Lung (tissue), 11 donors: ENCODE measurements at regions not wholly inside any gene's neighbourhood (a gene's known extent, or its start where the extent isn't known, plus 50 kb on each side); places are given as distances from the start of the nearest gene placed in this dataset.

Experiments used
- ATAC-seq: fragments of 200-7000 bp; cut with Tn5 transposase; one replicate; pipeline ENCODE4 v1.9.1; 2020; ENCODE audit warnings: moderate number of reproducible peaks; ENCODE audit not compliant: insufficient read depth, low FRiP score
- DNase-seq, 3 donors: peaks; one replicate each; pipeline ENCODE4 v3.0.0-alpha.2; 2013 to 2017
- H3K27ac ChIP-seq, 2 donors: one replicate each; pipeline ENCODE4 v1.5.1; 2013; ENCODE audit warnings: mild to moderate bottlenecking in 2 of 2, moderate library complexity in 2 of 2, control low read depth in 1 of 2, inconsistent platforms in 1 of 2, low read depth in 1 of 2, low read length in 1 of 2
- H3K27me3 ChIP-seq, 3 donors: one replicate each; pipeline ENCODE4 v1.5.1; 2013; ENCODE audit warnings: low read length in 2 of 3; ENCODE audit not compliant: control insufficient read depth in 3 of 3, insufficient read depth in 3 of 3
- H3K36me3 ChIP-seq, 4 donors: one replicate each; pipeline ENCODE4 v1.5.1; 2013; ENCODE audit warnings: low read length in 4 of 4, mild to moderate bottlenecking in 1 of 4, moderate library complexity in 1 of 4; ENCODE audit not compliant: control insufficient read depth in 4 of 4, insufficient read depth in 4 of 4
- H3K4me1 ChIP-seq, 5 donors: one replicate each; pipeline ENCODE4 v1.5.1; 2013; ENCODE audit warnings: low read length in 5 of 5, mild to moderate bottlenecking in 2 of 5, moderate library complexity in 1 of 5; ENCODE audit not compliant: control insufficient read depth in 5 of 5, insufficient read depth in 5 of 5
- H3K4me3 ChIP-seq: one replicate; pipeline ENCODE4 v1.5.1; 2013; ENCODE audit warnings: mild to moderate bottlenecking, control low read depth, moderate library complexity
- H3K9ac ChIP-seq, 2 donors: one replicate each; pipeline ENCODE4 v1.5.1; 2013; ENCODE audit warnings: low read length in 2 of 2, control low read depth in 1 of 2; ENCODE audit not compliant: insufficient read depth in 1 of 2
- H3K9me3 ChIP-seq, 4 donors: one replicate each; pipeline ENCODE4 v1.5.1; 2013; ENCODE audit warnings: low read length in 3 of 4, mild to moderate bottlenecking in 1 of 4, moderate library complexity in 1 of 4; ENCODE audit not compliant: control insufficient read depth in 4 of 4, insufficient read depth in 3 of 4
- WGBS, 2 donors: extraction: QIAGEN DNeasy Blood & Tissue Kit; methylation state at CpG; one replicate each; pipeline ENCODE4 v1.1.7; 2013; 5-methylcytosine and 5-hydroxymethylcytosine counted together
- TF ChIP-seq, protein P1 (sequence below): IDR thresholded peaks from 2 replicates; pipeline ENCODE4 v1.5.1; 2012; ENCODE audit warnings: mild to moderate bottlenecking; ENCODE audit errors: control extremely low read depth, extremely low read depth
- donor health status: control.
- donor health status: control.
- donor health status: Bipolar disorder and iron deficiency.
- donor health status: healthy.
- donor health status: DM: yes; HTN: yes; CAD: no.

DNA sequence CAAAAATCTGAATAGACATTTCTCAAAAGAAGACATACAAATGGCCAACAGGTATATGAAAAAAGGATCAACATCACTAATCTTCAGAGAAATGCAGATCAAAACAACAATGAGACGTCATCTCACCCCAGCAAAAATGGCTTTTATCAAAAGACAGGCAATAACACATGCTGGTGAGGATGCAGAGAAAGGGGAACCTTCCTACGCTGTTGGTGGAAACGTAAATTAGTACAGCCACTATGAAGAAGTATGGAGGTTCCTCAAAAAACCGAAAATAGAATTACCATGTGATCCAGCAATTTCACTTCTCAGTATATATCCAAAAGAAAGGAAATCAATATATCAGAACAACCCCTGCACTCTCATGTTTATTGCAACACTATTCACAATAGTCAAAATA is 65.1 kb upstream of the ATP1B1 start:
- Histone ChIP-seq H3K9ac (no peak overlapping the region), H3K4me3 (no peak overlapping the region), H3K4me1 (peaks cover 0 to 9% (median 0%) of the 10 kb centered on the region in 5 donors), H3K36me3 (no peaks in the 10 kb centered on the region), H3K27ac (no peak overlapping the region), H3K27me3 (no peaks in the 10 kb centered on the region), H3K9me3 (peaks cover 0 to 3% (median 0%) of the 10 kb centered on the region in 4 donors)
- WGBS, 2 donors = 24 to 72% methylated on average over 4 of the region's 4 CpGs
- TF ChIP-seq, protein P1, sequence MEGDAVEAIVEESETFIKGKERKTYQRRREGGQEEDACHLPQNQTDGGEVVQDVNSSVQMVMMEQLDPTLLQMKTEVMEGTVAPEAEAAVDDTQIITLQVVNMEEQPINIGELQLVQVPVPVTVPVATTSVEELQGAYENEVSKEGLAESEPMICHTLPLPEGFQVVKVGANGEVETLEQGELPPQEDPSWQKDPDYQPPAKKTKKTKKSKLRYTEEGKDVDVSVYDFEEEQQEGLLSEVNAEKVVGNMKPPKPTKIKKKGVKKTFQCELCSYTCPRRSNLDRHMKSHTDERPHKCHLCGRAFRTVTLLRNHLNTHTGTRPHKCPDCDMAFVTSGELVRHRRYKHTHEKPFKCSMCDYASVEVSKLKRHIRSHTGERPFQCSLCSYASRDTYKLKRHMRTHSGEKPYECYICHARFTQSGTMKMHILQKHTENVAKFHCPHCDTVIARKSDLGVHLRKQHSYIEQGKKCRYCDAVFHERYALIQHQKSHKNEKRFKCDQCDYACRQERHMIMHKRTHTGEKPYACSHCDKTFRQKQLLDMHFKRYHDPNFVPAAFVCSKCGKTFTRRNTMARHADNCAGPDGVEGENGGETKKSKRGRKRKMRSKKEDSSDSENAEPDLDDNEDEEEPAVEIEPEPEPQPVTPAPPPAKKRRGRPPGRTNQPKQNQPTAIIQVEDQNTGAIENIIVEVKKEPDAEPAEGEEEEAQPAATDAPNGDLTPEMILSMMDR = no peak
- DNase-seq = no peak
- ATAC-seq = no peak

DNA sequence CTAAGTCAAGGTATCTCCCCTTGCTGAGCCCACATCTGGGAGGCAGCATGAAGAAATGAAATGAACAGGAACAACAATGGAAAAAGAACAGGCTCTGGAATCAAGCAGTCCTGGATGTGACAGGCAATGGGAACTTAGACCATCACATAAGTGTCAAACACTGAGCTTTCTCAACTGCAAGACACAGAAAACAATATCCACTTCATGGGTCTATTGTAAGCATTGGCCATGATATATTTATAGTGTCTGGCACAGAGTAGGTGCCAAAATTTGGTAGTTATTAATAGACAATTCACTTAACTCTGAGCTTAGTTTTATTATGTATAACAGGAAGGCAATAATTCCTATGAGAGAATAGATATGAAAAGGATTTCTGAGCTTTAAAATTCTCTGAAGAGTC is 64.1 kb upstream of the ATP1B1 start:
- Histone ChIP-seq H3K9me3 (peaks cover 0 to under 1% (median 0%) of the 10 kb centered on the region in 4 donors), H3K4me3 (no peak overlapping the region), H3K4me1 (peaks cover 0 to 9% (median 0%) of the 10 kb centered on the region in 5 donors), H3K9ac (no peak overlapping the region), H3K36me3 (no peaks in the 10 kb centered on the region), H3K27me3 (no peaks in the 10 kb centered on the region), H3K27ac (no peak overlapping the region)
- no peak for ATAC-seq
- TF ChIP-seq, protein P1 = no peak
- DNase-seq = no peak

DNA sequence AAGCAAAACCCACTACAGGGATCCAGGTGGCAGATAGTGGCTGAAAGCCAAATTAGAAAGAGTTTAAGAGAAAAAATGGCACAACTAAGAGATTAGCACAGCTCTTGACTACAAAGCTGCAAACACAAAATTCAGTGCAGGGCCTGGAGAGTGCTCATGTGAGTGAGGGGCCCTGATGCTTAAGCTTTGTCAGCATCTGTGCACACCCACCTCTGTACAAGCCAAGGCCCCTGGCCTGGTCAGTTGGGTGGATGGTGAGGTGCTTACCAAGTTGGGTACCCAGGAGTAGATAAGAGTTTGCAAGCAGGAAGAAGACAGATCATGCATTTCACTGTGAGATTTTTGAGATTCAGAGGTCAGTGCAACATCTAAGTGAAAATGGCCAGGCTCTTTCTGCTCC is 62.7 kb upstream of the ATP1B1 start:
- DNase-seq (peak in 1 of 3 donors; percentile 38), ATAC-seq (no peak)
- H3K4me1 ChIP-seq = peaks cover 0 to 9% (median 4%) of the 10 kb centered on the region in 5 donors
- H3K27ac ChIP-seq = peak overlapping the region in 1 of 2 donors; percentile 79
- H3K4me3 ChIP-seq = no peak overlapping the region
- no peaks in the 10 kb centered on the region for H3K27me3 ChIP-seq
- H3K9me3 ChIP-seq = no peaks in the 10 kb centered on the region
- no peak overlapping the region for H3K9ac ChIP-seq
- no peaks in the 10 kb centered on the region for H3K36me3 ChIP-seq
- TF ChIP-seq, protein P1 = no peak

DNA sequence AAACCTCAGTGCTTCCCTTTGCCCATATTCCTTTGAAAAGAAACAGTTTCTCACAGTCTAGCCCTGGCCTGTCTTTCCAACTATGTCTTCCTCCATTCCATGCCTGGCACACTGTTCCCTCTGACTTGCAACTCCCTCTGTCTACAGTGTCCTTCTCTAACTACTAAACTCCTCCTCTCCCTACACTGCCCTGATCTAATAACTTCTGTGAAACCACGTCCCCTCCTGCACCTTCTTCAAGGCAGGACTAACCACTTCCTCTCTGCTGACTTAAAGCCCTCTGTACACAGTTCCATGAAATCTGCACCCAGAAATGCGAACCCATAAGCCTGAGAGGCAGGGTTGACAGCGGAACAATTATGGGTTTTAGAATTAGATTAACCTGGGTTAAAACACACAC is 62.2 kb upstream of the ATP1B1 start:
- H3K36me3 ChIP-seq = no peaks in the 10 kb centered on the region
- 26 to 61% methylated on average over 3 of the region's 3 CpGs for WGBS, 2 donors
- no peak overlapping the region for H3K4me3 ChIP-seq
- no peak overlapping the region for H3K9ac ChIP-seq
- DNase-seq = no peak
- peak; percentile 45 for ATAC-seq
- H3K9me3 ChIP-seq = no peaks in the 10 kb centered on the region
- H3K27me3 ChIP-seq = no peaks in the 10 kb centered on the region
- H3K27ac ChIP-seq = no peak overlapping the region
- TF ChIP-seq, protein P1 = no peak
- H3K4me1 ChIP-seq = peaks cover 0 to 10% (median 4%) of the 10 kb centered on the region in 5 donors
